ENCODE measurements at regions not wholly inside any gene's neighbourhood (a gene's known extent, or its start where the extent isn't known, plus 50 kb on each side); places are given as distances from the start of the nearest gene placed in this dataset.

DNA sequence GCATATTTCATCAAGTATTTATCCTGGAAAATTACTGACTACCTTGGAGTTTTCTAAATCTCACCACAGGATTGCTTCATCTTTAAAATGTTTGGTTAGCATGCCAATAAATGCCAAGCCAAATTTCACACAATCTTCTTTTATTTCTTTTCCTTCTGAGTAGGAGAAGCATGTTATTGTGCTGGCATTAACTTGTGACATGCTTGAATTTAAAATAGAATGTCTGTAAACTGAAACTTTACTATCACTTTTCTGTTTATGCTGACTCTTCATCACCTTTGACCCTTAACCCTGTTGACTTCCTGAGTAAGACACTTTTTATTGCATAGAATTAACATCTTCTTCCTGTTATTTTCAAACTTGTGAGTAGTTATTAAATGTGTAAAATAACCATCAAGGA lies 56.2 kb upstream of the LRRTM4 start:
- no peaks in the 10 kb centered on the region for H3K9me3 Mint-ChIP-seq (ENCODE audit: unreplicated experiment)
- H3K36me3 Mint-ChIP-seq (ENCODE audit: insufficient read depth, unreplicated experiment): no peaks in the 10 kb centered on the region
- no peak for DNase-seq
- intact Hi-C loops (cut with micrococcal nuclease; ENCODE audit: unreplicated experiment): no loop called here
- no peak overlapping the region for H3K27ac Mint-ChIP-seq (ENCODE audit: unreplicated experiment)
- ChIA-PET CTCF (no interaction called here), POLR2A (no interaction called here)
- TF ChIP-seq, protein P1, sequence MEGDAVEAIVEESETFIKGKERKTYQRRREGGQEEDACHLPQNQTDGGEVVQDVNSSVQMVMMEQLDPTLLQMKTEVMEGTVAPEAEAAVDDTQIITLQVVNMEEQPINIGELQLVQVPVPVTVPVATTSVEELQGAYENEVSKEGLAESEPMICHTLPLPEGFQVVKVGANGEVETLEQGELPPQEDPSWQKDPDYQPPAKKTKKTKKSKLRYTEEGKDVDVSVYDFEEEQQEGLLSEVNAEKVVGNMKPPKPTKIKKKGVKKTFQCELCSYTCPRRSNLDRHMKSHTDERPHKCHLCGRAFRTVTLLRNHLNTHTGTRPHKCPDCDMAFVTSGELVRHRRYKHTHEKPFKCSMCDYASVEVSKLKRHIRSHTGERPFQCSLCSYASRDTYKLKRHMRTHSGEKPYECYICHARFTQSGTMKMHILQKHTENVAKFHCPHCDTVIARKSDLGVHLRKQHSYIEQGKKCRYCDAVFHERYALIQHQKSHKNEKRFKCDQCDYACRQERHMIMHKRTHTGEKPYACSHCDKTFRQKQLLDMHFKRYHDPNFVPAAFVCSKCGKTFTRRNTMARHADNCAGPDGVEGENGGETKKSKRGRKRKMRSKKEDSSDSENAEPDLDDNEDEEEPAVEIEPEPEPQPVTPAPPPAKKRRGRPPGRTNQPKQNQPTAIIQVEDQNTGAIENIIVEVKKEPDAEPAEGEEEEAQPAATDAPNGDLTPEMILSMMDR (IDR thresholded peaks at IDR 0.05; ENCODE audit: insufficient read depth in 1 of 2, low read depth in 1 of 2, low read length in 1 of 2, severe bottlenecking in 1 of 2, unreplicated experiment in 1 of 2): no peak
- no peaks in the 10 kb centered on the region for H3K36me3 ChIP-seq (ENCODE audit: control insufficient read depth, insufficient read depth, low read length)
- no peak overlapping the region for H3K4me3 ChIP-seq (ENCODE audit: low read depth, low read length)
- BruUV-seq (replicated peaks): no TSS peak
- H3K9me3 ChIP-seq: no peaks in the 10 kb centered on the region
- peaks cover 6% of the 10 kb centered on the region for H3K4me1 Mint-ChIP-seq (ENCODE audit: low read depth, unreplicated experiment)
- H3K4me3 Mint-ChIP-seq (ENCODE audit: unreplicated experiment): no peak overlapping the region
- no peaks in the 10 kb centered on the region for H3K27me3 Mint-ChIP-seq (ENCODE audit: insufficient read depth, unreplicated experiment)
- no peaks in the 10 kb centered on the region for H3K27me3 ChIP-seq (replicated peaks; ENCODE audit: control insufficient read depth, insufficient read depth, low read length)
- H3K4me1 ChIP-seq: no peaks in the 10 kb centered on the region

DNA sequence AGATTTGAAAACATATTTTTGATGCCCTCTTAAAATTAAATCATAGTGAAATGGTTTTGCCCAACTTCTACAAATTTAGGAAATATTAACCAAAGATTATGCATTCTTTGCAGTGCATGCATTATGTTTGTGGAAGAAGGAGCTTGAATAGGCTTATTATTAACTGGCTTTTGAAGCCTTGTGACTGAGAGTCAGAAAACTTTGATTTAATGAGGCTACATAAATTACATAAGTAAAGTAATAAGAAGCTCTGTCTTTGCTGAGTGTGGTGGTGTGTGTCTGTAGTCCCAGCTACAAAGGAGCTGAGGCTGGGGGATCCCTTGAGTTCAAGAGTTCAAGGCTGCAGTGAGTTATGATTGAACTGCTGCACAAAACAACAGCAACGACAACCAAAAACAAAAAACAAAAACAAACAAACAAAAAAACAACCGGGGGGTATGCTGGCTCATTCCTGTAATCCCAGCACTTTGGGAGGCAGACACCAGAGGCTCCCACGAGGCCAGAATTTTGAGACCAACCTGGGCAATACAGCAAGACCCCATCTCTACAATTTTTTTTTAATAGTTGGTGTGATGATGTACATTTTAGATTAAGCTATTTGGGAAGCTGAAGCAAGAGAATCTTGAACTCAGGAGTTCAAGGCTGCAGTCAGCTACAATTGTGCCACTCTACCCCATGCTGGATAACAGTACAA lies 57.0 kb upstream of the LRRTM4 start:
- no peak for DNase-seq
- no peaks in the 10 kb centered on the region for H3K4me1 ChIP-seq
- Mint-ChIP-seq H3K36me3 (ENCODE audit: insufficient read depth, unreplicated experiment) (no peaks in the 10 kb centered on the region), H3K9me3 (ENCODE audit: unreplicated experiment) (no peaks in the 10 kb centered on the region), H3K27ac (ENCODE audit: unreplicated experiment) (no peak overlapping the region), H3K4me1 (ENCODE audit: low read depth, unreplicated experiment) (peaks cover 6% of the 10 kb centered on the region), H3K27me3 (ENCODE audit: insufficient read depth, unreplicated experiment) (no peaks in the 10 kb centered on the region), H3K4me3 (ENCODE audit: unreplicated experiment) (no peak overlapping the region)
- H3K4me3 ChIP-seq (ENCODE audit: low read depth, low read length): no peak overlapping the region
- no peaks in the 10 kb centered on the region for H3K9me3 ChIP-seq
- intact Hi-C loops (cut with micrococcal nuclease; ENCODE audit: unreplicated experiment): no loop called here
- TF ChIP-seq, protein P1 (IDR thresholded peaks at IDR 0.05; ENCODE audit: insufficient read depth in 1 of 2, low read depth in 1 of 2, low read length in 1 of 2, severe bottlenecking in 1 of 2, unreplicated experiment in 1 of 2): no peak
- no peaks in the 10 kb centered on the region for H3K27me3 ChIP-seq (replicated peaks; ENCODE audit: control insufficient read depth, insufficient read depth, low read length)
- no peaks in the 10 kb centered on the region for H3K36me3 ChIP-seq (ENCODE audit: control insufficient read depth, insufficient read depth, low read length)
- CTCF ChIA-PET: no interaction called here
- POLR2A ChIA-PET: no interaction called here
- BruUV-seq (replicated peaks): no TSS peak

DNA sequence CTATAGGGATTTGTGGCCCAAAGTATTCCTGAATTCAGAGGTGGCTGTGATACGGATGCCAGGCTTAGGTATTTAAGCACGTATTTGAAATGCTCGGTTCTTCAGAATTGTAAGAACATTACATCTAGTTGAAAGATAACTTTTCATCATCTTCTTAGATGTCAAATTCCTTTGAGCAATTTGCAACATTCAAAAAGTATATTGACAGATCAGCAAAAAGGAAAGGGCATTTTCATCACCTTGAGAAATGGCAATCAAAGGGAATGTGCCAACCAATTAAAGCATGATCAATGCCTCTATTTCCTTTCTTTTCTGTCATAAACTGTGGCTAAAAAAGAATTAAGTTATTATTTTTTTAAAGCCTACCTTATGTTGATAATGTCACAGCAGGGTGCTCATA lies 66.3 kb upstream of the LRRTM4 start:
- no TSS peak for BruUV-seq (replicated peaks)
- intact Hi-C loops (cut with micrococcal nuclease; ENCODE audit: unreplicated experiment): no loop called here
- POLR2A ChIA-PET: no interaction called here

More for the DNA sequence above, 66.3 kb upstream of the LRRTM4 start:
- Histone ChIP-seq H3K27me3 (replicated peaks; ENCODE audit: control insufficient read depth, insufficient read depth, low read length) (no peaks in the 10 kb centered on the region), H3K9me3 (no peaks in the 10 kb centered on the region), H3K4me3 (ENCODE audit: low read depth, low read length) (no peak overlapping the region), H3K36me3 (ENCODE audit: control insufficient read depth, insufficient read depth, low read length) (no peaks in the 10 kb centered on the region), H3K4me1 (no peaks in the 10 kb centered on the region)
- TF ChIP-seq, protein P1 (IDR thresholded peaks at IDR 0.05; ENCODE audit: insufficient read depth in 1 of 2, low read depth in 1 of 2, low read length in 1 of 2, severe bottlenecking in 1 of 2, unreplicated experiment in 1 of 2): no peak
- Mint-ChIP-seq H3K27me3 (ENCODE audit: insufficient read depth, unreplicated experiment) (no peaks in the 10 kb centered on the region), H3K4me1 (ENCODE audit: low read depth, unreplicated experiment) (no peaks in the 10 kb centered on the region), H3K27ac (ENCODE audit: unreplicated experiment) (no peak overlapping the region), H3K9me3 (ENCODE audit: unreplicated experiment) (peaks cover under 1% of the 10 kb centered on the region), H3K36me3 (ENCODE audit: insufficient read depth, unreplicated experiment) (no peaks in the 10 kb centered on the region), H3K4me3 (ENCODE audit: unreplicated experiment) (no peak overlapping the region)
- DNase-seq: no peak
- CTCF ChIA-PET: no interaction called here
